HG03196 (cell line): ENCODE measurements at regions not wholly inside any gene's neighbourhood (a gene's known extent, or its start where the extent isn't known, plus 50 kb on each side); places are given as distances from the start of the nearest gene placed in this dataset.

Experiments
- ATAC-seq: cut with Tn5 transposase; IDR thresholded peaks from one replicate; pipeline ENCODE4 v1.9.1; 2021; ENCODE audit not compliant: unreplicated experiment

GRCh38 chr2:176536439-176537133, 267.3 kb downstream of the MTX2 start:
- ATAC-seq, result no peak

- ATAC-seq, result no peak
These were observed 268.7 kb downstream of the MTX2 start for GRCh38 chr2:176537932-176538331.

DNA sequence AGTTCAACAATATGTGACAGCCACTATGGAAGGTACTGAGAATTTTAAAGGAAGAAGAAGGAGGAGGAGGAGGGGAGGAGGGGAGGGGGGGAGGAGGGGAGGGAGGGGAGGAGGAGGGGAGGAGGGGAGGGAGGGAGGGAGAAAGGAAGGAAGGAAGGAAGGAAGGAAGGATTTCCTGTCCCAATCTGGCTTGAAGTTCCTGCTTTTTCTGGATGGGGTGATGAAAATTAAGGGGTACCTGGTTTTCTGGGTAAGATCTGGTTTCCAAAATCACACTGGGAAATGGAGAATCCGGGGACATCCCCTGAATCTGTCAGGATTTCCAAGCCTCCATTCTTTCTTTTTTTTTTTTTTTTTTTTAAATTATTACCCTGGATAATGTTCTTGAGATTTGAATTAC, 271.8 kb downstream of the MTX2 start:
- ATAC-seq, result no peak

- no peak for ATAC-seq
These were observed 273.2 kb downstream of the MTX2 start for GRCh38 chr2:176542476-176542875.

GRCh38 chr2:176544557-176544956, 275.3 kb downstream of the MTX2 start:
- ATAC-seq, result no peak

DNA sequence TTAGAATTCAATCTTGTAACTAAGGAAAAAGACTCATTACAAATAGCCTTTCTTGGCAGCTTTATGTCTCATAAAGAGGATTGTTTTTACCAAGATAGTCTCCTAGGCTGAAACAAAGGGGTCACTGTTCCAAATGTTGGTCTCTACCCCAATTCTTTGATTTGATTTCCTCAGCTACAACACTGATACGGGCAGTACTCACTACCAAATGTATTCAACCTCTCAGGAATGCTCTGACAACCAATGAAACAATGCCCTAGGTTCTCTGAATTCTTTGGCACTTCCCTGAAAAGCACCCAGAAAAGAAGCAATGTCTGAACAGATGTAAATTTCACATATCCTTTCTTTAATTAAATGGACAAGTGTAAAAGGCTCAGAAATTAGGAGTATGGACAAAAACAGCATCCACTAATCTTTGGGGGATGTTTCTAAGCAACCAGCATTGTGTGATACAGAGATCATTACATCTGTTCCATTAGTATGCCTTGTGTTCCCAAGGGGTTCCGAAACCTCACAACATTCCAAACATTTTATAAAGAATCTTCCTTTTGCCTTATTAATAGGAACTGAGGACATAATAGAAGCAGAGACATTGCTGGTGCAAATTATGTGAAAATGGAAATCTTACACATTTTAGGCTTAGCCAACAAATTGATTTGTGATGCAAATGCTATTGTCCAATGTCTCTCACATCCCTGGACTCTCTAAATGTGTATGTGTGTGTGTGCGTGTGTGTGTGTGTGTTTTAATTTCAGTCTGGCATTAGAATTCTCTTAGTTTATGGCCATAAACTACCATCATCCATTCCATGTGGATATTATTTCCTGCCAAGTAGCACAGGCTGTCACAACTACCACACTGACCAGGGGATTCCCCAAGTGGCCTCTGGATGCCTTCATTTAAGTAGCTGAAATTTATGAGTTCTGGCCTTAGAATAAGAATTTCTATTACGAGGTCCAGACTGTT, 276.0 kb downstream of the MTX2 start:
- ATAC-seq, result no peak

GRCh38 chr2:176546550-176546949, 277.3 kb downstream of the MTX2 start:
- no peak for ATAC-seq

- ATAC-seq, result no peak
These were observed 283.4 kb downstream of the MTX2 start for GRCh38 chr2:176552501-176553135.

DNA sequence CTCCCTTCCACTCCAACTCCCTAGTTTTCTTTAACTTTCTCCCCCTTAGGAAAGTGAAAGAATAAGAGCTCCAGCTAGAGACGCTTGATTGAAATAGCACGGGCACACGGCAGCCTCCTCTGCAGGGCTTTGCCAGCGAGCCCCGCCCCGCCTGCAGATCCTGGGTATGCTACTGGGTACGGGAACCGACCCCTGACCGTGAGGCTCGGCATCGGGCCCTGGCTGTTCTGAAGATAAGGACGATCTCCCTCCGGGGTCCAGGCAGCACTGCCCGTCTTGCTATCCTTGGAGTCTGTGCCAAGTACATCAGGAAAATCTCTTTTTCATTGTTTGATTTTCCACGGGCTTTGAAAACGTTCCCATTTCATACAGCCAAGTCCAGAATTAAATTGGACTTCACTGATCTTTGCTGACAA, 284.5 kb downstream of the MTX2 start:
- no peak for ATAC-seq

DNA sequence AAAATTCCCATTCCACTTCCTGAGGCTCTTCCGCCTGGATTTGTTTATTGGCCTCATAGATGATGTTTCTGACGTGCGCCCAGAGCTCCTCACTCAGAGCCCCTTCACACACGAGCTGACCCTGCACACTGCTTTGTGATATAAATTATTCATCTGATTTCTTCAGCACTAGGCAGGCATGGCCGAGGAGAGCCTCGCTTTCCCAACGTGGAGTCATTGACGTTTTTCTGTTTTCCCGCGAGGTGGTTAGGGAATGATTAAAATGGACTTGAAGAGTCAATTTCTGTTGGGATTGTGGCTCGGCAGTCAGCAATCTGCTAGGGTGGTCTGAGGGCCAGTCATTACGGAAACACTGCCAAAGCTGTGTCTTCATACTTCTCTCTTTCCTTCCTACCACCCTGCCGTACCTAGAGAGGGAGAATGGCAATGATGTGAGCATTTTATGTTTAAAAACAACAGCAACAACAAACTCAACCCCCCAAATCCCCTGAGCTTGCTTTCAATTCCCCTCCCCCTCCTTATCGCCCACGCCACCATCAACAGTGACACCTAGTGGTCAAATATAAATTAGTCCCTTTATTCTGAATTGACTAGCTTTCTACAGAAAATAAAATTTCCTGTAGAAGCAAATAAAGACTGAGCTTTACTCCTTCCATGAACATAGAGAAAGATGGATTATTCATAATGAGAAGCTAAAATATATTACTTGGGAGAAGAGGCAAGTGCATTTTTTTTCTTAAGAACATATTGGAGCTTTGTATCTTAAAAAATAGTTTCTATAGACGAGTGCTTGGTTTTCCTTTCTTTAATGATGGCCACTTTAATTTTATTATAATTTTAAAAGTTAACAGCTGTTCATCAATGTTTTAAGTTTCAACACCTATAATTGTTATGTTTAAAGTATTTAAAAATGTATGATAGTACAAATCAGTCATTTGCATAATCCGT, 285.1 kb downstream of the MTX2 start:
- ATAC-seq, result no peak

DNA sequence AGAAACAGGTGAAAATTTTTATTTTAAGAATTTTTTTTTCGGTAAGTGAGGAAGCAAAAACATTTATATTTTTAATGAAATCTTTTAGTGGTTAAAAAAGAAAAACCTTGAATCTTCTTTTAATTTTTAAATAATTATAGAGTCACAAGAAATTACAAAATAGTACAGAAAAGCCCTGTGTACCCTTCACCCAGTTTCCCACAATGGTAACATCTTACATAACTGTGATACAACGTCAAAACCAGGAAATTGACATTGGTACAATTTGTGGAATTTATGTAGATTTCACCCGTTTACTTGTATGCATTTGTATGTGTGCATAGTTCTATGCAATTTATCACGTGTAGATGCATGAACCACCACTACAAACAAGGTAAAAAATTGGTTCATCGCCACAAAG, 285.9 kb downstream of the MTX2 start:
- no peak for ATAC-seq

- ATAC-seq, result no peak
These were observed 286.5 kb downstream of the MTX2 start for GRCh38 chr2:176555781-176556180.

DNA sequence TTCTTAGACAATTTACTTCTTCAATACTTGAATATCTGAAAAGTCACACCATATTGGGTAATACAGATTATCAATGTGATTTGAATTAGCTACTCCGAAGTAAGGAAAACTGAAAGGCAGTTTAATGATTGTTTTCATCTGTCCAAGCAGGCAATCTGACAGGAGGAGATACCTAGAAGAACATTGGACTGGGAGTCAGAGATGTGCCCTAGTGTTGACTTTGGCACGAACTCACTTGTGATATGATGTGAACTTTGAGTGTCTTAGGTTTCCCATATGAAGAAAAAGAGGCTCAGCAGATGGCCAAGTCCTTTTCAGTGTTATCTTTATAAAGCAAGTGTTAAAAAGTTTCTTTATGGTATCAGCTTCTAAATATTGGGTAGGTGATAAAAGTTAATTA, 287.1 kb downstream of the MTX2 start:
- no peak for ATAC-seq

DNA sequence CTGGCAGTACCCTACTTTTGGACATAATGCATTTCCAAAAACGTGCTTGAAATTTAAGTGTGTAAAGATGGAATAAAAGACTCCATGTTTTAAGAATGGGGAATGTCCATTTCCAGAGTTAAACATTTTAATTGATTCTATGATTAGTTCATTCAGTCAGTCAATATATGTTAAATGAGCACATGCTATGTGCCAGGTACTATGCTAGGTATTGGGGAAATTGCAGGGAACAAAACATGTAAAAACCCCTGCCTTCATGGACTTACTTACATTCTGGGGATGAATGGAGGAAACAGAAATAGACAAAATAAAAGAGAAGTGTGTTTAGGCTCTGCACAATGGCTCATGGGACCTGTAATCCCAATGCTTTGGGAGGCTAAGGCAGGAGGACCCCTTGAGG, 288.6 kb downstream of the MTX2 start:
- ATAC-seq, result no peak

- no peak for ATAC-seq
These were observed 289.4 kb downstream of the MTX2 start for GRCh38 chr2:176558574-176559140.

DNA sequence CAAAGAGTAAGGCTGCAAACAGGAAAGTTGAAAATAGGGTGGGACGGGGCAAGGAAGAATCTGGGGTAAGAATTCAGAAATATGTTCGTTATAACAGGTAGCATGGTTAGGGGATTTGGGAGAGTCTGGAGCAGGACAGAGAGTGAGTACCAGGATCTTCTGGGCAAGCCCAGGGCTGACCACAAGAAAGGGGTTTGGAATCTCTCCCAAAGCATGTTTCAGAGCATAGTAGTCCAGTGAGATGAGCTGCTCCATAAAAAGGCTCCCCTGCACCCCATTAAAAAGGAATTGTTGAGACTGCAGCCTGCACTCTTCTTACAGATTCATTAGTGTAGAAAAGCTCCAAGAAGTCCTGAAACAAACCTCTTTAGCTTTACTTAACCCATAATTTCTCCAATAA, 291.1 kb downstream of the MTX2 start:
- ATAC-seq, result no peak

- ATAC-seq, result no peak
These were observed 292.5 kb downstream of the MTX2 start for GRCh38 chr2:176561706-176562105.

DNA sequence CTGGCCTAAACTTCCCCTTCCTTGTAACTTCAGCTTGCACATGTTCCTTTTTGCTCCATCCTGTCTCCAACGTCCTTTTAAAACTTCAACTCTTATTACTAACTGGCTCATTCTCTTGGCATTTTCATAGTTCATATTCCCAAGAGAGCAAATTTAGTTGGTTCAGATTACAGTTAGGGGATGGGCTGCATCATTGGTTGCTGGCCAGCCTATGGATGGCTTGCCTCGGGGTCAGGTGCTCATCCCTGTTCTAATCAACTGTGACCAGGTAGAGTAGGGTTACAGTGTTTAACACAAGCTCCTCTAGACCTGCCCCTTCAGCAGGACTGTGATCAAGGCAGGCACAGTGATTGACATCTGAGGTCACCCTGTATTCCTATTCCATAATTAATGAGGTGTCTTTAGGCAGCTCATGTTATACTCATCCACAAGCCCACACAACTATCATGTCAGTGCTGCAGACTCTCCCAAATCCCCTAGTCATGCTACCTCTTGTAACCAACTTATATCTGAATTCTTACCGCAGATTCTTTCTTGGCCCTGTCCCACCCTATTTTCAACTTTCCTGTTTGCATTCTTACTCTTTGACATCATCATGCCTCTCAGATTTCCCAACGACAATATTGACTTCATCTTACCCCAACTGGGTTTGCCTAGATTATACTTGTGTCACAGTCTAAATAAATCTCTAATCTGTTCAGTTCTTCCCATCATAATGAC, 293.3 kb downstream of the MTX2 start:
- ATAC-seq, result no peak

DNA sequence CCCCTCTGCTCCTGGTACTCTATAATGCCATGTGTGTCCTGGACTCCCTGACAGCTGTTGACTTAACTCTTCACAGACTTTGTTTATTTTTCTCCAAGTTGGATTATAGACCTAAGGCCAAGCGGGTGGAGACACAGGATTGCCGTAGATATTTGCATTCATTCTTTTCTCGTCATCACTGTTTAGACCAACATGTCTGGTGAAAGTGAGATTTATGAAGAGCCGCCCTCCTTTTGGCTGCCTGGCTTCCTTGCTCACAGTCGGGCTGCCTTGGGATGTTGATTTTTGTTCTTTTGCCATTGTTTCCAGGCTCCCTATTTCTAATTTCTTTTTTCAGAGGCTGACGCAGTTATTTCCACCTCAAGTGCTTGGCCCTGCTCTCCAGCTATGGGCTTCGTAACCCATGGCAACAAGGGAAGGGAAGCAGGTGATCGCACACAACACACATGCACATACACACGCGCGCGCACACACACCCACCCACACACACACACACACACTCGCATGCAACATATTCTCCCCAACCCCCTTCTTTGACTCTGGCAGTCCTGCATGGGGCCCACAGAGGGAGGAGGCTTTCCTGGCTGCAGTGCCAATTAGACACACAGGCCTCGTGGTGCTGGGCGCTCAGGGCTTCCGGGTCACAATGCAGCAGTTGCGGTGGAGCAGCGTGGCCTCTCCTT, 296.5 kb downstream of the MTX2 start:
- no peak for ATAC-seq
